ENCODE measurements at regions not wholly inside any gene's neighbourhood (a gene's known extent, or its start where the extent isn't known, plus 50 kb on each side); places are given as distances from the start of the nearest gene placed in this dataset.

DNA sequence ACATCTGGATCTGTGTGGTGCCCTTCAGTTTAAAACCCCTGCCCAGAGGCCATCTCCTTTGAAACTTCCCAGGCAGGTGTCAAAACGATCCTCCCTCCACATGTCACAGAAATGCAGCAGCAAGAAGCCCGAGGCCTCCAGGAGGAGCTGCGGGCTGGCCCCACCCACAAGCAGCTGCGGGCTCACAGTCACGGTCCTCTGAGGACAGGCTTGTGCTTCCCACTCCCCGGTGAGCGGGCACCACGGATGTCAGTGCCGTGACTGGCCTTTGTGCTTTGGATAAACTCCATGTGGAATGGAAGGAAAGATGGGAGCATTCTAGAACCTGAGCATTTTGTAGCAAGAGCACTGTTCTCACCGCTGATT, 65.8 kb downstream of the SIK1 start:
- H3K27me3 ChIP-seq, result no peaks in the 10 kb centered on the region
- H3K4me1 ChIP-seq, result peaks cover 0 to 18% (median 5%) of the 10 kb centered on the region in 4 donors
- no peak overlapping the region for H3K4me3 ChIP-seq
- no peaks in the 10 kb centered on the region for H3K9me3 ChIP-seq
- 50 to 57% methylated on average over 10 of the region's 10 CpGs for WGBS, 2 donors
- peak overlapping the region in 3 of 4 donors; percentile 38 to 81 (median 73) for H3K27ac ChIP-seq
- no peaks in the 10 kb centered on the region for H3K36me3 ChIP-seq
- DNase-seq (ENCODE audit: low spot score in 2 of 2), result no peak
- TF ChIP-seq EP300 (IDR thresholded peaks at IDR 0.05) (peak in 1 of 2 donors; percentile 36), POLR2A (IDR thresholded peaks at IDR 0.05) (no peak)

DNA sequence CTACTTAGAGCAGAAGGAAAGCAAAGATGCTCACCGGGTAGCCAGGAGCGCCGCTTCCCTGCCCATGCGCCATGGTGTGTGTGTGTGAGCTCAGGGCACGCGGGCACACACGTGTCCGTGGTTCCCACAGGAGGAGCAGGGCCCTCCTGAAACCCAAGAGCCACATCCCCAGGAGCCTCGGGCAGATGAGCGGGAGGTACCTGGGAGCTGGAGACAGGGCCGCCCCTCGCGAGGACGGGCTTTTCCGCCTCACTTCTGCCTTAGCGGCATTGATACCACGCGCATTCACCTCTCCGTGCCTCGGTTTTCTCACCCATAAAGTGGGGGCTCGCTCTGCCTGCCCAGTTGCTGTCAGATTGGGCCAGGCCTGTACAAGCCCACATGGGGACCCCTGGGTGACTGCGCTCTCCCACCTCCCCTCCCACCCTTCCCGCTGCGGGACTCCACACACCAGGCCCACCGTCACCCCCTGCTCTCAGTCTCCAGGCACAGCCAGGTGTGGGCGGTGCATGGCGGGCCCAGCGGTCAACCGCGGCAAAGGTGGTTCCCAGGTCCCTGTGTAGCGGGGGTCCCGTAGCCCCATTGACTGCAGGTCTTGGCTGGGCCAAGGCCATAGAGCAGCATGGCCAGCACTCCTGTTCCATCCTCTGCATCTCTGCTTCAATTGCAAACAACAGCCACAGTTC, 66.3 kb downstream of the SIK1 start:
- H3K4me1 ChIP-seq, result peaks cover 0 to 18% (median 5%) of the 10 kb centered on the region in 4 donors
- H3K36me3 ChIP-seq, result no peaks in the 10 kb centered on the region
- peak overlapping the region in 2 of 4 donors; percentile 73 to 81 for H3K27ac ChIP-seq
- no peaks in the 10 kb centered on the region for H3K27me3 ChIP-seq
- DNase-seq (ENCODE audit: low spot score in 2 of 2), result no peak
- no peaks in the 10 kb centered on the region for H3K9me3 ChIP-seq
- TF ChIP-seq, protein P1, sequence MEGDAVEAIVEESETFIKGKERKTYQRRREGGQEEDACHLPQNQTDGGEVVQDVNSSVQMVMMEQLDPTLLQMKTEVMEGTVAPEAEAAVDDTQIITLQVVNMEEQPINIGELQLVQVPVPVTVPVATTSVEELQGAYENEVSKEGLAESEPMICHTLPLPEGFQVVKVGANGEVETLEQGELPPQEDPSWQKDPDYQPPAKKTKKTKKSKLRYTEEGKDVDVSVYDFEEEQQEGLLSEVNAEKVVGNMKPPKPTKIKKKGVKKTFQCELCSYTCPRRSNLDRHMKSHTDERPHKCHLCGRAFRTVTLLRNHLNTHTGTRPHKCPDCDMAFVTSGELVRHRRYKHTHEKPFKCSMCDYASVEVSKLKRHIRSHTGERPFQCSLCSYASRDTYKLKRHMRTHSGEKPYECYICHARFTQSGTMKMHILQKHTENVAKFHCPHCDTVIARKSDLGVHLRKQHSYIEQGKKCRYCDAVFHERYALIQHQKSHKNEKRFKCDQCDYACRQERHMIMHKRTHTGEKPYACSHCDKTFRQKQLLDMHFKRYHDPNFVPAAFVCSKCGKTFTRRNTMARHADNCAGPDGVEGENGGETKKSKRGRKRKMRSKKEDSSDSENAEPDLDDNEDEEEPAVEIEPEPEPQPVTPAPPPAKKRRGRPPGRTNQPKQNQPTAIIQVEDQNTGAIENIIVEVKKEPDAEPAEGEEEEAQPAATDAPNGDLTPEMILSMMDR (IDR thresholded peaks at IDR 0.05), result no peak
- TF ChIP-seq POLR2A (IDR thresholded peaks at IDR 0.05) (no peak), EP300 (IDR thresholded peaks at IDR 0.05) (no peak)
- no peak overlapping the region for H3K4me3 ChIP-seq
- 91 to 93% methylated on average over 26 to 30 of the region's 32 CpGs for WGBS, 2 donors

DNA sequence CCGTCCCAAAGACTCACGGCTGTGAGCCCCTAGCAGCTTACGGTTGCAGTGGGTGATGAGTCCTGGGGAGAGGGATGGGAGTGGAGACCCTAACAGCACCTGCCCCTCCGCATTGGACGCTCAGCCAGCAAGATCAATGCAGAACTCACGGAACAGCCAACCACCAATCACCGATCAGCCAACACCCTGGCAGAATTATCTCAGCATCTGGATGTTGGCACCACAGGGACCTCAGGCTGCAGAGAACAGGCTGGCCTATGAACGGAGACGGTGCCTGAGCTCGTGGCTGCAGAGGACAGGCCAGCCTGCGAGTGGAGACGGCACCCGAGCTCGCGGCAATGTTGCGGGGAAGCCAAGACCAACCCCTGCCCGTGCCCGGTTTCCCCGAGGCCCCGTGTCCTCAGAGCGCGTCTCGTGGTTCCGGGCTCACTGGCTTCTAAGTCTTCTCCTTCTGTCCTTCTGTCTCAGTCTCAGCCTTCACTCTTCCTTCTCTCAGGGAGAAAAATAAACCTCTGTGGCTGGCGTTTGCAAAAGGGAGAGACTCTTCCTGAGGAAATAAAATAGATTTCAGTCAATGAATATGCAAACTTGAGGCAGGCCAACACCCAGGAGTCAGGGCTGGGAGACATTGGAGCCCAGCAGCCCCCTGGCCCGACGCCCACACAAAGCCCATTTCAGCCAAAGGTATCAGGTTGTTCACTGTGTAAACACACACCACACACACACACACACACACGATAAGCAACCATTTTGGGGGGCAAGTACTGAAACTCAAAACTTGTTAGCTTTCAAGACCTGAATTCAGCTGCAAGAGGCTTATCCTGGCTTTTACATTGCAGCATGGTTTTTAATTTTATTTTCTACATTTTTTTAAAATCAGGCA, 67.8 kb downstream of the SIK1 start:
- H3K4me3 ChIP-seq, result no peak overlapping the region
- H3K27ac ChIP-seq, result no peak overlapping the region
- peaks cover 0 to 18% (median 5%) of the 10 kb centered on the region in 4 donors for H3K4me1 ChIP-seq
- DNase-seq (ENCODE audit: low spot score in 2 of 2), result no peak
- H3K27me3 ChIP-seq, result no peaks in the 10 kb centered on the region
- no peaks in the 10 kb centered on the region for H3K36me3 ChIP-seq
- WGBS, 2 donors, result 80 to 82% methylated on average over 25 to 28 of the region's 28 CpGs
- TF ChIP-seq EP300 (IDR thresholded peaks at IDR 0.05) (no peak), POLR2A (IDR thresholded peaks at IDR 0.05) (no peak)
- TF ChIP-seq, protein P1 (IDR thresholded peaks at IDR 0.05), result no peak
- H3K9me3 ChIP-seq, result no peaks in the 10 kb centered on the region

DNA sequence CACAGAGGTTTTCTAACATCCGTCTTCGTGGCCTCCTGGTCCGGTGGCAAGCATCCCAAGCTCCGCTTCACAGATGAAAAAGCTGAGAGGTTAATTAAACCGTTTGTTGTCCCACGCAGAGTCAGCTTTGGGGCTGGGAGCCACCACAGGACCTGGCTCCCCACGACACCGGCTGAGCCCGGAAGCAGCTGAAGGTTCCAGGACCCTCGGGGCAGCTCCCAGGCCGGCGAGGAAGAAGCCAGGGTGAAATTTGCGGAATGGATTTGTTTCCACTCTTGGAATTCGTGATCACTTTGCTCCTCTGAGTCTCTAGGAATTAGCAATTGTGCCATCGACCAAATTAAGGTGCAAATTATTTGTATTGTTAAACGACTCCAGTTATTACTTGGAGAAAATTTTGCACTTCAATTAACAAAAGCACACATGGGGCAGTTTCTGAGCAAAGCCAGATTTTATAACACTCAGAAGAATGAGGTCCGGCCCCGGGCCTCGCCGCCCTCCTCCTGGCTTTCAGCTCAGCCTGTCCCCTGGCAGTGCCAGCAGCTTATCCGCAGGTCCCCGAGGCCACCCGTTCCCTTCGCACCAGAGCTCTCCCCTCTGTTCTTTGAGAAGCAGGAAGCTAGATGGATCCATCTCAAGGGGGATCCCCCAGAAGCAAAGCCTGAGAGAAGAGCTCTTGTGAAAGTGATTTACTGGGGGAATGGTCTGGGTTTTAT, 69.1 kb downstream of the SIK1 start:
- DNase-seq (ENCODE audit: low spot score in 2 of 2), result no peak
- Histone ChIP-seq H3K27me3 (no peaks in the 10 kb centered on the region), H3K27ac (no peak overlapping the region), H3K36me3 (no peaks in the 10 kb centered on the region), H3K4me3 (no peak overlapping the region), H3K4me1 (peaks cover 0 to 18% (median 5%) of the 10 kb centered on the region in 4 donors), H3K9me3 (no peaks in the 10 kb centered on the region)
- no peak for TF ChIP-seq EP300 (IDR thresholded peaks at IDR 0.05)
- TF ChIP-seq, protein P1 (IDR thresholded peaks at IDR 0.05), result no peak
- no peak for TF ChIP-seq POLR2A (IDR thresholded peaks at IDR 0.05)
- WGBS, 2 donors, result 57 to 74% methylated on average over 24 of the region's 24 CpGs

DNA sequence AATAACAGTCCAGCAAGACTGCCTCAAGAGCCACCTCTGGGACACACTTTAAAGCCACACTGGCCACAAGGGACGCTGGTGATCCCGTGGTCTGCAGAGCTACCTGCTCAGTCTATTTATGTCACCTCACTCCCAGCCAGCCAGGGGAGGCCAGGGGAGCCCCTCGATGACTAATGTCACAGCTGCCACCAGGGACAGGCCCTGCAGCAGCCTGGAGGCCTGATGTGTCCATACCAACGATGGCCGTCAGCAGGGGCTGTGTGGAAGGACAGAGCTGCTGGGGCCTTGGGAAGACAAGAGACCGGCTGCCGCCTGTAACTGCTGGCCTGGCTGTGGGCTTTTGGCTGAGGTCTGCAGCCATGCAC, 71.0 kb downstream of the SIK1 start:
- no peaks in the 10 kb centered on the region for H3K27me3 ChIP-seq
- 85 to 100% methylated on average over 1 to 2 of the region's 7 CpGs for WGBS, 2 donors
- no peaks in the 10 kb centered on the region for H3K36me3 ChIP-seq
- H3K4me3 ChIP-seq, result no peak overlapping the region
- DNase-seq (ENCODE audit: low spot score in 2 of 2), result no peak
- H3K9me3 ChIP-seq, result no peaks in the 10 kb centered on the region
- TF ChIP-seq EP300 (IDR thresholded peaks at IDR 0.05) (no peak), POLR2A (IDR thresholded peaks at IDR 0.05) (no peak)
- TF ChIP-seq, protein P1 (IDR thresholded peaks at IDR 0.05), result no peak
- peaks cover 0 to 1% (median 0%) of the 10 kb centered on the region in 4 donors for H3K4me1 ChIP-seq
- H3K27ac ChIP-seq, result no peak overlapping the region
